Endodermal cell (in vitro differentiated cells): ENCODE measurements at regions not wholly inside any gene's neighbourhood (a gene's known extent, or its start where the extent isn't known, plus 50 kb on each side); places are given as distances from the start of the nearest gene placed in this dataset.

Experiments
- DNase-seq: peaks from one replicate; pipeline ENCODE4 v3.0.0-alpha.2; 2017
- H3K27ac ChIP-seq: 2 replicates; pipeline ENCODE4 v1.5.1; 2013; ENCODE audit warnings: mild to moderate bottlenecking, low read depth, low read length, moderate library complexity
- H3K27me3 ChIP-seq: 2 replicates; pipeline ENCODE4 v1.6.1; 2013; ENCODE audit warnings: mild to moderate bottlenecking, low read length, moderate library complexity; ENCODE audit not compliant: insufficient read depth, control insufficient read depth, poor library complexity, severe bottlenecking
- H3K36me3 ChIP-seq: 2 replicates; pipeline ENCODE4 v1.7.0; 2013; ENCODE audit warnings: mild to moderate bottlenecking, low read length, moderate library complexity; ENCODE audit not compliant: control insufficient read depth, insufficient read depth
- H3K4me1 ChIP-seq: one replicate; pipeline ENCODE4 v1.7.0; 2013; ENCODE audit warnings: low read length; ENCODE audit not compliant: control insufficient read depth, insufficient read depth
- H3K4me3 ChIP-seq: 2 replicates; pipeline ENCODE4 v1.5.1; 2013; ENCODE audit warnings: mild to moderate bottlenecking, low read length, moderate library complexity
- H3K9ac ChIP-seq: 2 replicates; pipeline ENCODE4 v1.6.1; 2013; ENCODE audit warnings: mild to moderate bottlenecking, low read length, moderate library complexity; ENCODE audit not compliant: poor library complexity, severe bottlenecking; ENCODE audit errors: extremely low read depth
- H3K9me3 ChIP-seq: 2 replicates; pipeline ENCODE4 v1.6.1; 2013; ENCODE audit warnings: mild to moderate bottlenecking, low read length, moderate library complexity; ENCODE audit not compliant: control insufficient read depth
- H3K27ac Mint-ChIP-seq: 2 replicates; pipeline ENCODE4 v1.8.0; 2020; ENCODE audit warnings: mixed read lengths
- H3K27me3 Mint-ChIP-seq: 2 replicates; pipeline ENCODE4 v1.8.0; 2021; ENCODE audit warnings: mild to moderate bottlenecking, mixed read lengths; ENCODE audit not compliant: insufficient read depth
- H3K36me3 Mint-ChIP-seq: 2 replicates; pipeline ENCODE4 v1.8.0; 2020; ENCODE audit warnings: low read depth, mixed read lengths
- H3K4me1 Mint-ChIP-seq: 2 replicates; pipeline ENCODE4 v1.8.0; 2020; ENCODE audit warnings: mixed read lengths
- H3K4me3 Mint-ChIP-seq: 2 replicates; pipeline ENCODE4 v1.8.0; 2020; ENCODE audit warnings: mild to moderate bottlenecking, moderate library complexity, mixed read lengths
- H3K9me3 Mint-ChIP-seq: 2 replicates; pipeline ENCODE4 v1.8.0; 2020; ENCODE audit warnings: mild to moderate bottlenecking, mixed read lengths
- CTCF ChIP-seq: fragments of 200-600 bp; sonication (generic); conservative IDR thresholded peaks from 2 replicates; pipeline ENCODE4 v1.5.0; 2021; ENCODE audit warnings: antibody characterized with exemption, mild to moderate bottlenecking
- WGBS, 2 experiments: methylation state at CpG; one replicate each; pipeline versions ENCODE4 v1.1.5 to v1.1.7; 2013; ENCODE audit warnings: missing lambda C conversion rate in 2 of 2, mixed read lengths in 1 of 2; ENCODE audit not compliant: insufficient coverage in 1 of 2, insufficient read length in 1 of 2; 5-methylcytosine and 5-hydroxymethylcytosine counted together

GRCh38 chr14:49497267-49497666 is 88.9 kb downstream of the RPS29 start:
- Mint-ChIP-seq H3K4me3 (no peak overlapping the region), H3K9me3 (no peaks in the 10 kb centered on the region), H3K27ac (no peak overlapping the region), H3K4me1 (no peaks in the 10 kb centered on the region), H3K36me3 (no peaks in the 10 kb centered on the region), H3K27me3 (peaks cover 7% of the 10 kb centered on the region)
- DNase-seq: no peak
- Histone ChIP-seq H3K27me3 (no peaks in the 10 kb centered on the region), H3K4me1 (no peaks in the 10 kb centered on the region), H3K27ac (no peak overlapping the region), H3K9me3 (no peaks in the 10 kb centered on the region), H3K4me3 (no peak overlapping the region), H3K36me3 (no peaks in the 10 kb centered on the region), H3K9ac (no peak overlapping the region)
- TF ChIP-seq CTCF: no peak
- 93 to 100% methylated on average over 2 to 7 of the region's 7 CpGs for WGBS, 2 experiments

- no peak overlapping the region for H3K27ac Mint-ChIP-seq
- H3K9me3 ChIP-seq: no peaks in the 10 kb centered on the region
- no peaks in the 10 kb centered on the region for H3K4me1 Mint-ChIP-seq
- no peak overlapping the region for H3K4me3 ChIP-seq
- WGBS, 2 experiments: 90 to 98% methylated on average over 4 of the region's 4 CpGs
- H3K36me3 Mint-ChIP-seq: no peaks in the 10 kb centered on the region
- H3K27me3 ChIP-seq: no peaks in the 10 kb centered on the region
- H3K36me3 ChIP-seq: no peaks in the 10 kb centered on the region
- no peak for TF ChIP-seq CTCF
- H3K9ac ChIP-seq: no peak overlapping the region
- H3K27me3 Mint-ChIP-seq: peaks cover 5% of the 10 kb centered on the region
- H3K27ac ChIP-seq: no peak overlapping the region
- no peaks in the 10 kb centered on the region for H3K9me3 Mint-ChIP-seq
- no peak overlapping the region for H3K4me3 Mint-ChIP-seq
- no peak for DNase-seq
- no peaks in the 10 kb centered on the region for H3K4me1 ChIP-seq
These were observed 91.3 kb downstream of the RPS29 start for GRCh38 chr14:49494836-49495235.

GRCh38 chr14:49493557-49493956 is 92.6 kb downstream of the RPS29 start:
- no peak for TF ChIP-seq CTCF
- Mint-ChIP-seq H3K27me3 (peaks cover 5% of the 10 kb centered on the region), H3K9me3 (no peaks in the 10 kb centered on the region), H3K4me1 (no peaks in the 10 kb centered on the region), H3K4me3 (no peak overlapping the region), H3K27ac (no peak overlapping the region), H3K36me3 (no peaks in the 10 kb centered on the region)
- Histone ChIP-seq H3K9me3 (no peaks in the 10 kb centered on the region), H3K27me3 (no peaks in the 10 kb centered on the region), H3K27ac (no peak overlapping the region), H3K9ac (no peak overlapping the region), H3K4me1 (no peaks in the 10 kb centered on the region), H3K4me3 (no peak overlapping the region), H3K36me3 (no peaks in the 10 kb centered on the region)
- WGBS, 2 experiments: 90% methylated on average over 3 of the region's 3 CpGs; no CpG with 5 or more reads in 1 of the 2 experiments
- no peak for DNase-seq
